ENCODE measurements at regions not wholly inside any gene's neighbourhood (a gene's known extent, or its start where the extent isn't known, plus 50 kb on each side); places are given as distances from the start of the nearest gene placed in this dataset.

DNA sequence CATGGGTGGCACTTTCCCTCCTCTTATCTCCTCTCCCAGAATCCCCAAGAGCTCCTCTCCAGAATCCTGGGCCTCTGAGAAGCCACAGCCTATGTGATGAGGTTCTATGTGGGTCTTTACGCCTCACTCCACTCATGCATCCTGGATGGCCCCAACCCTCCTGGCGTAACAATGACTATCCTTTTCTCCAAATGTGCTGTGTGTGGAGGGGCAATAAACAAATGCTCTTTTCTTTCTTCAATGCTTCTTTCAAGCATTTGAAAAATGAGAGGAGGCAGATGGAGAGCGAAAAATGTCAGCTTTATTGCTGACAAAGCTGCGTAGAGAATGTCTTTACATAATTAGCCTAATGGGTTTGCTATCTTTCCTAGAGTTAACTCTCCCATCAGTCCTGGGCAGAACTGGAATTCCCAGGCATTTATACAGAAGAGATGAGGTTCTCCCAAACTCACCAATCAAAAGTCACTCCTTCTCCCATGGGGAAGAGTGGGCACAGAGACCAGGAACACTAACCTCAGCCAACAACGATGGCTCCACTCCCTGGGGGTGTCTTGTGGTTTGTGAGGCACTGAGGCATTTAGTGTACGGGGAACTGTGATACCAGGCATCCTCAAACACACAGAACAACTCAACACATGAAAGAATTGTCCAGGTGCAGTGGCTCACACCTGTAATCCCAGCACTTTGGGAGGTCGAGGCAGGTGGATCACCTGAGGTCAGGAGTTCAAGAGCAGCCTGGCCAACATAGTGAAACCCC, 118.9 kb upstream of the SLC34A2 start:
- H3K27me3 ChIP-seq (replicated peaks; ENCODE audit: insufficient read depth) = no peaks in the 10 kb centered on the region
- in situ Hi-C loops (cut with MboI) = no loop called here
- H3K4me3 ChIP-seq = no peak overlapping the region
- WGBS, 2 experiments (ENCODE audit: low coverage in 1 of 2, low lambda C conversion rate in 2 of 2, missing lambda C conversion rate in 2 of 2) = 41 to 42% methylated on average over 7 of the region's 7 CpGs
- H3K27ac ChIP-seq = no peak overlapping the region
- DNase-seq = no peak
- no peaks in the 10 kb centered on the region for H4K20me1 ChIP-seq (ENCODE audit: insufficient read depth)
- no peaks in the 10 kb centered on the region for H3K9me2 ChIP-seq (ENCODE audit: insufficient read depth)
- H2AFZ ChIP-seq = no peak overlapping the region
- TF ChIP-seq EZH2 (IDR thresholded peaks at IDR 0.05; ENCODE audit: insufficient read depth, poor library complexity, severe bottlenecking) (no peak), EZH2phosphoT487 (IDR thresholded peaks at IDR 0.05; ENCODE audit: insufficient read depth, low read depth) (no peak)
- H3K4me1 ChIP-seq (ENCODE audit: insufficient read depth) = no peaks in the 10 kb centered on the region
- H3K79me2 ChIP-seq (ENCODE audit: insufficient read depth) = no peaks in the 10 kb centered on the region
- no peaks in the 10 kb centered on the region for H3K36me3 ChIP-seq (ENCODE audit: low read depth)
- H3K9me3 ChIP-seq (ENCODE audit: low read depth) = no peaks in the 10 kb centered on the region
- H3K4me2 ChIP-seq (ENCODE audit: unreplicated experiment) = no peak overlapping the region
- no peak overlapping the region for H3K9ac ChIP-seq
- no peaks in the 10 kb centered on the region for H3F3A ChIP-seq (ENCODE audit: insufficient read depth)

GRCh38 chr4:25538430-25538829, 117.2 kb upstream of the SLC34A2 start:
- H4K20me1 ChIP-seq (ENCODE audit: insufficient read depth) = no peaks in the 10 kb centered on the region
- H3K4me1 ChIP-seq (ENCODE audit: insufficient read depth) = no peaks in the 10 kb centered on the region
- H3K27ac ChIP-seq = no peak overlapping the region
- no peaks in the 10 kb centered on the region for H3K36me3 ChIP-seq (ENCODE audit: low read depth)
- H3K9me3 ChIP-seq (ENCODE audit: low read depth) = no peaks in the 10 kb centered on the region
- H3F3A ChIP-seq (ENCODE audit: insufficient read depth) = no peaks in the 10 kb centered on the region
- no peak for TF ChIP-seq EZH2phosphoT487 (IDR thresholded peaks at IDR 0.05; ENCODE audit: insufficient read depth, low read depth)
- in situ Hi-C loops (cut with MboI) = no loop called here
- H3K4me2 ChIP-seq (ENCODE audit: unreplicated experiment) = no peak overlapping the region
- 72 to 73% methylated on average over 4 of the region's 4 CpGs for WGBS, 2 experiments (ENCODE audit: low coverage in 1 of 2, low lambda C conversion rate in 2 of 2, missing lambda C conversion rate in 2 of 2)
- H3K27me3 ChIP-seq (replicated peaks; ENCODE audit: insufficient read depth) = no peaks in the 10 kb centered on the region
- DNase-seq = no peak
- no peak overlapping the region for H3K9ac ChIP-seq
- H2AFZ ChIP-seq = no peak overlapping the region
- no peak overlapping the region for H3K4me3 ChIP-seq
- H3K9me2 ChIP-seq (ENCODE audit: insufficient read depth) = no peaks in the 10 kb centered on the region
- H3K79me2 ChIP-seq (ENCODE audit: insufficient read depth) = no peaks in the 10 kb centered on the region

GRCh38 chr4:25539241-25539640, 116.4 kb upstream of the SLC34A2 start:
- H3F3A ChIP-seq (ENCODE audit: insufficient read depth) = no peaks in the 10 kb centered on the region
- no peak overlapping the region for H2AFZ ChIP-seq
- H3K4me3 ChIP-seq = no peak overlapping the region
- H3K79me2 ChIP-seq (ENCODE audit: insufficient read depth) = no peaks in the 10 kb centered on the region
- H3K4me2 ChIP-seq (ENCODE audit: unreplicated experiment) = no peak overlapping the region
- WGBS, 2 experiments (ENCODE audit: low coverage in 1 of 2, low lambda C conversion rate in 2 of 2, missing lambda C conversion rate in 2 of 2) = 45 to 61% methylated on average over 3 of the region's 3 CpGs
- no peaks in the 10 kb centered on the region for H3K4me1 ChIP-seq (ENCODE audit: insufficient read depth)
- no peaks in the 10 kb centered on the region for H3K27me3 ChIP-seq (replicated peaks; ENCODE audit: insufficient read depth)
- H3K9ac ChIP-seq = no peak overlapping the region
- no peak for DNase-seq
- TF ChIP-seq EZH2 (IDR thresholded peaks at IDR 0.05; ENCODE audit: insufficient read depth, poor library complexity, severe bottlenecking) (no peak), EZH2phosphoT487 (IDR thresholded peaks at IDR 0.05; ENCODE audit: insufficient read depth, low read depth) (no peak)
- no peaks in the 10 kb centered on the region for H3K9me3 ChIP-seq (ENCODE audit: low read depth)
- H3K27ac ChIP-seq = no peak overlapping the region
- H3K9me2 ChIP-seq (ENCODE audit: insufficient read depth) = no peaks in the 10 kb centered on the region
- no peaks in the 10 kb centered on the region for H4K20me1 ChIP-seq (ENCODE audit: insufficient read depth)
- in situ Hi-C loops (cut with MboI) = no loop called here
- no peaks in the 10 kb centered on the region for H3K36me3 ChIP-seq (ENCODE audit: low read depth)

DNA sequence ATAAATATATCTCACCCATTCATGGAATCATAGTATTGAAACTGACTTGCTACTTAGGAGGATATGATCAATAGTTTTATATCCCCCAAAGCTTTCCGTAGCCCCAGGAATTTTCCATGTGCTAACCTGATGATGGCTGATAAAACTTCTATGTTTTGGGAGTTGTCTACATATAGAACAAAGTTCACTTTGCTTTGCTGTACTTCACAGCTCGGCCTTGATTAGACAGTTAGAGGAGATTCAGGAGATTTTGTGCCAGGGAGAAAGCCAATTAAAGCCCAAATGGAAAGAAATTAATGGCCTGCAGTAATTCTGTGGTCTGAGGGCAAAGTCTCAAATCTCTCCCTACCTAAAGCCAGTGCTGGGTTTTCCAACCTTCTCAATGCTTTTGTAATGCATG, 114.9 kb upstream of the SLC34A2 start:
- H3K4me3 ChIP-seq = no peak overlapping the region
- no peak overlapping the region for H2AFZ ChIP-seq
- no peak overlapping the region for H3K27ac ChIP-seq
- no peak for TF ChIP-seq EZH2 (IDR thresholded peaks at IDR 0.05; ENCODE audit: insufficient read depth, poor library complexity, severe bottlenecking)
- TF ChIP-seq EZH2phosphoT487 (IDR thresholded peaks at IDR 0.05; ENCODE audit: insufficient read depth, low read depth) = no peak
- H3K27me3 ChIP-seq (replicated peaks; ENCODE audit: insufficient read depth) = no peaks in the 10 kb centered on the region
- no peaks in the 10 kb centered on the region for H4K20me1 ChIP-seq (ENCODE audit: insufficient read depth)
- no peaks in the 10 kb centered on the region for H3K4me1 ChIP-seq (ENCODE audit: insufficient read depth)
- no peak overlapping the region for H3K4me2 ChIP-seq (ENCODE audit: unreplicated experiment)
- no peaks in the 10 kb centered on the region for H3K36me3 ChIP-seq (ENCODE audit: low read depth)
- no peak for DNase-seq
- H3K79me2 ChIP-seq (ENCODE audit: insufficient read depth) = no peaks in the 10 kb centered on the region
- no peaks in the 10 kb centered on the region for H3F3A ChIP-seq (ENCODE audit: insufficient read depth)
- in situ Hi-C loops (cut with MboI) = no loop called here
- H3K9ac ChIP-seq = no peak overlapping the region
- H3K9me3 ChIP-seq (ENCODE audit: low read depth) = no peaks in the 10 kb centered on the region
- WGBS, 2 experiments (ENCODE audit: low coverage in 1 of 2, low lambda C conversion rate in 2 of 2, missing lambda C conversion rate in 2 of 2) = 47 to 50% methylated on average over 2 of the region's 2 CpGs
- H3K9me2 ChIP-seq (ENCODE audit: insufficient read depth) = no peaks in the 10 kb centered on the region

GRCh38 chr4:25547343-25547742, 108.3 kb upstream of the SLC34A2 start:
- H3K79me2 ChIP-seq (ENCODE audit: insufficient read depth) = no peaks in the 10 kb centered on the region
- H3F3A ChIP-seq (ENCODE audit: insufficient read depth) = no peaks in the 10 kb centered on the region
- H2AFZ ChIP-seq = no peak overlapping the region
- WGBS, 2 experiments (ENCODE audit: low coverage in 1 of 2, low lambda C conversion rate in 2 of 2, missing lambda C conversion rate in 2 of 2) = 71 to 76% methylated on average over 5 of the region's 5 CpGs
- no peak for DNase-seq
- H3K4me3 ChIP-seq = no peak overlapping the region
- in situ Hi-C loops (cut with MboI) = no loop called here
- no peaks in the 10 kb centered on the region for H4K20me1 ChIP-seq (ENCODE audit: insufficient read depth)
- TF ChIP-seq EZH2phosphoT487 (IDR thresholded peaks at IDR 0.05; ENCODE audit: insufficient read depth, low read depth) (no peak), EZH2 (IDR thresholded peaks at IDR 0.05; ENCODE audit: insufficient read depth, poor library complexity, severe bottlenecking) (no peak)
- H3K27me3 ChIP-seq (replicated peaks; ENCODE audit: insufficient read depth) = no peaks in the 10 kb centered on the region
- no peaks in the 10 kb centered on the region for H3K4me1 ChIP-seq (ENCODE audit: insufficient read depth)
- no peaks in the 10 kb centered on the region for H3K9me2 ChIP-seq (ENCODE audit: insufficient read depth)
- no peak overlapping the region for H3K9ac ChIP-seq
- H3K4me2 ChIP-seq (ENCODE audit: unreplicated experiment) = no peak overlapping the region
- H3K36me3 ChIP-seq (ENCODE audit: low read depth) = no peaks in the 10 kb centered on the region
- H3K27ac ChIP-seq = no peak overlapping the region
- no peaks in the 10 kb centered on the region for H3K9me3 ChIP-seq (ENCODE audit: low read depth)

Data from GM23248 (cell line).